WTC11 (cell line): ENCODE measurements at regions not wholly inside any gene's neighbourhood (a gene's known extent, or its start where the extent isn't known, plus 50 kb on each side); places are given as distances from the start of the nearest gene placed in this dataset.
A peak's percentile ranks its signal among the peaks of the same experiment; 100 is the strongest.
"Not testable (repeated sequence)": the region's sequence is repeated elsewhere in the genome, so short reads cannot be mapped to it uniquely, and the experiment has no call there.

ENCODE experiments used
- ATAC-seq: fragments of 200-7000 bp; cut with Tn5 transposase; 2 replicates; pipeline ENCODE4 v1.10.0; 2021; ENCODE audit warnings: mild to moderate bottlenecking, moderate library complexity
- CTCF ChIA-PET: fragments of 300-600 bp; sonication (Branson Sonifier 250); formaldehyde crosslinking; loops from one replicate; lab custom pipeline; 2021; ENCODE audit warnings: antibody characterized with exemption; lab: Charles Lee
- POLR2A ChIA-PET: fragments of 350-600 bp; sonication (Branson Sonifier 250); formaldehyde crosslinking; loops from one replicate; lab custom pipeline; 2021; ENCODE audit warnings: antibody characterized with exemption; lab: Charles Lee
- DNase-seq: peaks from one replicate; pipeline ENCODE4 v3.0.0; 2021; ENCODE audit warnings: low spot score
- H3K27ac Mint-ChIP-seq: 2 replicates; pipeline ENCODE4 v1.8.0; 2021; ENCODE audit warnings: mixed read lengths
- H3K27me3 Mint-ChIP-seq: 2 replicates; pipeline ENCODE4 v1.8.0; 2021; ENCODE audit warnings: low read depth, mild to moderate bottlenecking, moderate library complexity, mixed read lengths
- H3K36me3 Mint-ChIP-seq: 2 replicates; pipeline ENCODE4 v1.8.0; 2021; ENCODE audit warnings: mixed read lengths
- H3K4me1 Mint-ChIP-seq: 2 replicates; pipeline ENCODE4 v1.8.0; 2022; ENCODE audit warnings: mixed read lengths
- H3K4me3 Mint-ChIP-seq: 2 replicates; pipeline ENCODE4 v1.8.0; 2021; ENCODE audit warnings: mild to moderate bottlenecking, moderate library complexity, mixed read lengths
- H3K9me3 Mint-ChIP-seq: 2 replicates; pipeline ENCODE4 v1.8.0; 2021; ENCODE audit warnings: mixed read lengths
- CREM ChIP-seq: sonication (generic); formaldehyde crosslinking; IDR thresholded peaks from 2 replicates; pipeline ENCODE4 v1.8.1; 2022; ENCODE audit warnings: mild to moderate bottlenecking, missing genetic modification reagents, moderate library complexity
- JAZF1 ChIP-seq: fragments of 250-450 bp; sonication (Bioruptor Pico); IDR thresholded peaks from 2 replicates; pipeline ENCODE4 v1.9.0; 2021; ENCODE audit warnings: moderate library complexity, mild to moderate bottlenecking, inconsistent platforms
- MXD4 ChIP-seq: fragments of 250-450 bp; sonication (Bioruptor Pico); IDR thresholded peaks from 2 replicates; pipeline ENCODE4 v1.8.0; 2021; ENCODE audit warnings: mild to moderate bottlenecking, moderate library complexity, borderline replicate concordance
- NFATC4 ChIP-seq: fragments of 250-450 bp; sonication (Bioruptor Pico); IDR thresholded peaks from 2 replicates; pipeline ENCODE4 v1.9.0; 2021; ENCODE audit warnings: mild to moderate bottlenecking
- NFE2L1 ChIP-seq: sonication (generic); formaldehyde crosslinking; IDR thresholded peaks from 2 replicates; pipeline ENCODE4 v1.8.1; 2023; ENCODE audit warnings: missing genetic modification reagents
- PRRX2 ChIP-seq: fragments of 250-450 bp; sonication (Bioruptor Pico); IDR thresholded peaks from 2 replicates; pipeline ENCODE4 v1.8.0; 2021; ENCODE audit warnings: mild to moderate bottlenecking
- RELA ChIP-seq: sonication (generic); formaldehyde crosslinking; IDR thresholded peaks from 2 replicates; pipeline ENCODE4 v1.8.1; 2022; ENCODE audit warnings: missing genetic modification reagents, mild to moderate bottlenecking, borderline replicate concordance
- SOX15 ChIP-seq: fragments of 250-450 bp; sonication (Bioruptor Pico); IDR thresholded peaks from 2 replicates; pipeline ENCODE4 v1.9.0; 2021; ENCODE audit warnings: mild to moderate bottlenecking
- TCF7 ChIP-seq: sonication (generic); formaldehyde crosslinking; IDR thresholded peaks from 2 replicates; pipeline ENCODE4 v1.8.0; 2022; ENCODE audit warnings: mild to moderate bottlenecking, low read depth, missing genetic modification reagents, moderate library complexity
- TEAD4 ChIP-seq: sonication (generic); formaldehyde crosslinking; IDR thresholded peaks from 2 replicates; pipeline ENCODE4 v1.8.0; 2022; ENCODE audit warnings: mild to moderate bottlenecking, missing genetic modification reagents
- ZNF121 ChIP-seq: sonication (generic); formaldehyde crosslinking; IDR thresholded peaks from 2 replicates; pipeline ENCODE4 v1.8.0; 2023; ENCODE audit warnings: missing genetic modification reagents
- TF ChIP-seq, protein P1 (sequence below): sonication (generic); formaldehyde crosslinking; conservative IDR thresholded peaks from 2 replicates; pipeline ENCODE4 v1.8.1; 2023; ENCODE audit warnings: mild to moderate bottlenecking, low read depth, missing genetic modification reagents, moderate library complexity
- TF ChIP-seq, protein P2 (sequence below): sonication (generic); formaldehyde crosslinking; IDR thresholded peaks from 2 replicates; pipeline ENCODE4 v1.8.1; 2022; ENCODE audit warnings: low read depth, mild to moderate bottlenecking, moderate library complexity, missing genetic modification reagents, borderline replicate concordance
- TF ChIP-seq, protein P3 (sequence below): sonication (generic); formaldehyde crosslinking; IDR thresholded peaks from 2 replicates; pipeline ENCODE4 v1.8.1; 2022; ENCODE audit warnings: mild to moderate bottlenecking, moderate library complexity, missing genetic modification reagents
- TF ChIP-seq, protein P4 (sequence below): sonication (generic); formaldehyde crosslinking; IDR thresholded peaks from 2 replicates; pipeline ENCODE4 v1.8.1; 2023; ENCODE audit warnings: mild to moderate bottlenecking, missing genetic modification reagents, moderate library complexity
- TF ChIP-seq, protein P5 (sequence below): sonication (generic); formaldehyde crosslinking; IDR thresholded peaks from 2 replicates; pipeline ENCODE4 v1.8.1; 2023; ENCODE audit warnings: mild to moderate bottlenecking, moderate library complexity, missing genetic modification reagents
- TF ChIP-seq, protein P6 (sequence below): sonication (generic); formaldehyde crosslinking; IDR thresholded peaks from 2 replicates; pipeline ENCODE4 v1.8.0; 2022; ENCODE audit warnings: mild to moderate bottlenecking, missing genetic modification reagents
- TF ChIP-seq, protein P7 (sequence below): sonication (generic); formaldehyde crosslinking; IDR thresholded peaks from 2 replicates; pipeline ENCODE4 v1.8.0; 2023; ENCODE audit warnings: missing genetic modification reagents
- TF ChIP-seq, protein P8 (sequence below): sonication (generic); formaldehyde crosslinking; IDR thresholded peaks from 2 replicates; pipeline ENCODE4 v1.8.0; 2022; ENCODE audit warnings: mild to moderate bottlenecking, missing genetic modification reagents

DNA sequence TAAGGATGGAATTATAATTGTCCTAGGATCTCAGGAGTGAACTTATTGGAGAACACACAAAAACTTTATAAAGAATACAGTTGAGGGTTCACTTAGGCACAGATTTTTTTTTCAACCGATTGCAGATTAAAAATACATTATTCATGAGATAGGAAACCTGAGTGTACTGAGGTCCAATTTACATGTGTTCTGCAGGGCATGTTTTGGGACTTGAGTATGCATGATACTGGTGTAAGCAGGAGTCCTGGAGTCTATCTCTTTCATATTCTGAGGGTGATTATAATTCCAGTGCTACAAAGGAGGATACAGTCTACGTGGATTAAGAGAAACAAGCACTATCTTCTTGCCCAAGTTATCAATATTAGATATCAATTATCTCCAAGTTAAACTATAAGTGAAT lies 139.3 kb upstream of the HSFY2 start (continued):
- TF ChIP-seq, protein P1, sequence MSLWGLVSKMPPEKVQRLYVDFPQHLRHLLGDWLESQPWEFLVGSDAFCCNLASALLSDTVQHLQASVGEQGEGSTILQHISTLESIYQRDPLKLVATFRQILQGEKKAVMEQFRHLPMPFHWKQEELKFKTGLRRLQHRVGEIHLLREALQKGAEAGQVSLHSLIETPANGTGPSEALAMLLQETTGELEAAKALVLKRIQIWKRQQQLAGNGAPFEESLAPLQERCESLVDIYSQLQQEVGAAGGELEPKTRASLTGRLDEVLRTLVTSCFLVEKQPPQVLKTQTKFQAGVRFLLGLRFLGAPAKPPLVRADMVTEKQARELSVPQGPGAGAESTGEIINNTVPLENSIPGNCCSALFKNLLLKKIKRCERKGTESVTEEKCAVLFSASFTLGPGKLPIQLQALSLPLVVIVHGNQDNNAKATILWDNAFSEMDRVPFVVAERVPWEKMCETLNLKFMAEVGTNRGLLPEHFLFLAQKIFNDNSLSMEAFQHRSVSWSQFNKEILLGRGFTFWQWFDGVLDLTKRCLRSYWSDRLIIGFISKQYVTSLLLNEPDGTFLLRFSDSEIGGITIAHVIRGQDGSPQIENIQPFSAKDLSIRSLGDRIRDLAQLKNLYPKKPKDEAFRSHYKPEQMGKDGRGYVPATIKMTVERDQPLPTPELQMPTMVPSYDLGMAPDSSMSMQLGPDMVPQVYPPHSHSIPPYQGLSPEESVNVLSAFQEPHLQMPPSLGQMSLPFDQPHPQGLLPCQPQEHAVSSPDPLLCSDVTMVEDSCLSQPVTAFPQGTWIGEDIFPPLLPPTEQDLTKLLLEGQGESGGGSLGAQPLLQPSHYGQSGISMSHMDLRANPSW (CRISPR knock-in tag) = no peak
- TF ChIP-seq RELA = no peak
- TF ChIP-seq NFATC4 (CRISPR knock-in tag) = no peak
- no peak for TF ChIP-seq CREM (CRISPR knock-in tag)
- no peak for TF ChIP-seq TCF7 (CRISPR knock-in tag)
- TF ChIP-seq, protein P2, sequence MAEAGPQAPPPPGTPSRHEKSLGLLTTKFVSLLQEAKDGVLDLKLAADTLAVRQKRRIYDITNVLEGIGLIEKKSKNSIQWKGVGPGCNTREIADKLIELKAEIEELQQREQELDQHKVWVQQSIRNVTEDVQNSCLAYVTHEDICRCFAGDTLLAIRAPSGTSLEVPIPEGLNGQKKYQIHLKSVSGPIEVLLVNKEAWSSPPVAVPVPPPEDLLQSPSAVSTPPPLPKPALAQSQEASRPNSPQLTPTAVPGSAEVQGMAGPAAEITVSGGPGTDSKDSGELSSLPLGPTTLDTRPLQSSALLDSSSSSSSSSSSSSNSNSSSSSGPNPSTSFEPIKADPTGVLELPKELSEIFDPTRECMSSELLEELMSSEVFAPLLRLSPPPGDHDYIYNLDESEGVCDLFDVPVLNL = no peak
- no peak for TF ChIP-seq JAZF1 (CRISPR knock-in tag)
- TF ChIP-seq MXD4 (CRISPR knock-in tag) = no peak
- TF ChIP-seq, protein P3, sequence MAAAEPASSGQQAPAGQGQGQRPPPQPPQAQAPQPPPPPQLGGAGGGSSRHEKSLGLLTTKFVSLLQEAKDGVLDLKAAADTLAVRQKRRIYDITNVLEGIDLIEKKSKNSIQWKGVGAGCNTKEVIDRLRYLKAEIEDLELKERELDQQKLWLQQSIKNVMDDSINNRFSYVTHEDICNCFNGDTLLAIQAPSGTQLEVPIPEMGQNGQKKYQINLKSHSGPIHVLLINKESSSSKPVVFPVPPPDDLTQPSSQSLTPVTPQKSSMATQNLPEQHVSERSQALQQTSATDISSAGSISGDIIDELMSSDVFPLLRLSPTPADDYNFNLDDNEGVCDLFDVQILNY = no peak
- no peak for TF ChIP-seq NFE2L1 (CRISPR knock-in tag)

DNA sequence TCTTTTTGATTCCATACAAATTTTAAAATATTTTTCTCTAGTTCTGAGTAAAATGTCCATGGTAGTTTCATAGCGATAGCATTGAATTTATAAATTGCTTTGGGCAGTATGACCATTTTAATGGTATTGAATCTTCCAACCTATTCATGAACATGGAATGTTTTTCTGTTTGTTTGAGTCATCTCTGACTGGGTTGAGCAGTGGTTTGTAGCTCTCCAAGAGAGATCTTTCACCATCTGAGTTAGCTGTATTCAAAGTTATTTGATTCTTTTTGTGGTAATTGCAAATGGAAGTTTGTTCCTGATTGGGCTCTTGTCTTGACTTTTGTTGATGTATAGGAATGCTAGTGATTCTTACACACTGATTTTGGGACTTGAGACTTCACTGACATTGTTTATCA lies 136.3 kb upstream of the HSFY2 start:
- TF ChIP-seq TEAD4 = no peak
- no peak for DNase-seq
- Mint-ChIP-seq H3K4me3 (no peak overlapping the region), H3K4me1 (peaks cover 11% of the 10 kb centered on the region), H3K27me3 (no peaks in the 10 kb centered on the region; the same call in 1 of the 2 replicates), H3K36me3 (no peaks in the 10 kb centered on the region; the same call in 1 of the 2 replicates), H3K9me3 (no peaks in the 10 kb centered on the region), H3K27ac (no peak overlapping the region)
- CTCF ChIA-PET = no interaction called here
- no peak for ATAC-seq
- POLR2A ChIA-PET = no interaction called here

DNA sequence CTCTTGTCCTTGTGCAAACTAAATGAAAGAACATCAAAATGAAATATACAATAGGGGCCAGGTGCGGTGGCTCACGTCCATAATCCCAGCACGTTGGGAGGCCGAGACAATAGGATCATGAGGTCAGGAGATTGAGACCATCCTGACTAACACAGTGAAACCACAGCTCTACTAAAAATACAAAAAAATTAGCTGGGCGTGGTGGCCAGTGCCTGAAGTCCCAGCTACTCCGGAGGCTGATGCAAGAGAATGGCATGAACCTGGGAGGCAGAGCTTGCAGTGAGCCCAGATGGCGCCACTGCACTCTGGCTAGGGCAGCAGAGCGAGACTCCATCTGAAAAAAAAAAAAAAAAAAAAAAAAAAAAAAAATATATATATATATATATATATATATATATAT lies 132.7 kb upstream of the HSFY2 start:
- peak; percentile 10 for DNase-seq
- H3K9me3 Mint-ChIP-seq, POLR2A ChIA-PET, H3K4me3 Mint-ChIP-seq, ATAC-seq, H3K36me3 Mint-ChIP-seq, H3K27me3 Mint-ChIP-seq, CTCF ChIA-PET, H3K27ac Mint-ChIP-seq: not testable (repeated sequence)
- H3K4me1 Mint-ChIP-seq = peaks cover 24% of the 10 kb centered on the region

DNA sequence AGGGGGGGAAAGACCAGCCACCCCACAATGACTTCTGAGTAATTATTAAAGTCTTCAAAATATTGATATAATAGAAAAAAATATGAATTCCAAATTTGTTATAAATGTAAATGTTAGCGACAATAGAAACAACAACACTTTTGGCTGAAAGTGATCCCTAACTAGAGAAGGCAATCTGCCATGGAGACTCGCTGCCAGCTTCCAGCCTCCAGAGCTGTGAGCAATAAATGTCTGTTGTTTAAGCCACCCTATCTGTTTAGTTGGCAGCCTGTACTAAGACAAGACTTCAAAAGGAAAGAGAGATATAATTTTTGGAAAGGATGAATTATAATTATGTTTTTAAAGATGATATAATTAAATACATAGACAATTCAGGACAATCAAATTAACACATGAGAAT lies 130.8 kb upstream of the HSFY2 start:
- Mint-ChIP-seq H3K9me3 (no peaks in the 10 kb centered on the region), H3K36me3 (peaks cover 3% of the 10 kb centered on the region; the same call in 1 of the 2 replicates), H3K4me3 (no peak overlapping the region), H3K27ac (no peak overlapping the region), H3K4me1 (peaks cover 24% of the 10 kb centered on the region), H3K27me3 (no peaks in the 10 kb centered on the region; the same call in 1 of the 2 replicates)
- ChIA-PET CTCF (no interaction called here), POLR2A (no interaction called here)
- ATAC-seq (no peak), DNase-seq (no peak)
- TF ChIP-seq, protein P4, sequence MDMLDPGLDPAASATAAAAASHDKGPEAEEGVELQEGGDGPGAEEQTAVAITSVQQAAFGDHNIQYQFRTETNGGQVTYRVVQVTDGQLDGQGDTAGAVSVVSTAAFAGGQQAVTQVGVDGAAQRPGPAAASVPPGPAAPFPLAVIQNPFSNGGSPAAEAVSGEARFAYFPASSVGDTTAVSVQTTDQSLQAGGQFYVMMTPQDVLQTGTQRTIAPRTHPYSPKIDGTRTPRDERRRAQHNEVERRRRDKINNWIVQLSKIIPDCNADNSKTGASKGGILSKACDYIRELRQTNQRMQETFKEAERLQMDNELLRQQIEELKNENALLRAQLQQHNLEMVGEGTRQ (CRISPR knock-in tag) = no peak
- TF ChIP-seq RELA (no peak), JAZF1 (CRISPR knock-in tag) (no peak), ZNF121 (CRISPR knock-in tag) (no peak), CREM (CRISPR knock-in tag) (no peak), PRRX2 (CRISPR knock-in tag) (no peak), SOX15 (CRISPR knock-in tag) (no peak), NFATC4 (CRISPR knock-in tag) (no peak)
- TF ChIP-seq, protein P5, sequence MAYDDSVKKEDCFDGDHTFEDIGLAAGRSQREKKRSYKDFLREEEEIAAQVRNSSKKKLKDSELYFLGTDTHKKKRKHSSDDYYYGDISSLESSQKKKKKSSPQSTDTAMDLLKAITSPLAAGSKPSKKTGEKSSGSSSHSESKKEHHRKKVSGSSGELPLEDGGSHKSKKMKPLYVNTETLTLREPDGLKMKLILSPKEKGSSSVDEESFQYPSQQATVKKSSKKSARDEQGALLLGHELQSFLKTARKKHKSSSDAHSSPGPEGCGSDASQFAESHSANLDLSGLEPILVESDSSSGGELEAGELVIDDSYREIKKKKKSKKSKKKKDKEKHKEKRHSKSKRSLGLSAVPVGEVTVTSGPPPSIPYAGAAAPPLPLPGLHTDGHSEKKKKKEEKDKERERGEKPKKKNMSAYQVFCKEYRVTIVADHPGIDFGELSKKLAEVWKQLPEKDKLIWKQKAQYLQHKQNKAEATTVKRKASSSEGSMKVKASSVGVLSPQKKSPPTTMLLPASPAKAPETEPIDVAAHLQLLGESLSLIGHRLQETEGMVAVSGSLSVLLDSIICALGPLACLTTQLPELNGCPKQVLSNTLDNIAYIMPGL (CRISPR knock-in tag) = no peak
- TF ChIP-seq, protein P2 = no peak
- TF ChIP-seq, protein P6, sequence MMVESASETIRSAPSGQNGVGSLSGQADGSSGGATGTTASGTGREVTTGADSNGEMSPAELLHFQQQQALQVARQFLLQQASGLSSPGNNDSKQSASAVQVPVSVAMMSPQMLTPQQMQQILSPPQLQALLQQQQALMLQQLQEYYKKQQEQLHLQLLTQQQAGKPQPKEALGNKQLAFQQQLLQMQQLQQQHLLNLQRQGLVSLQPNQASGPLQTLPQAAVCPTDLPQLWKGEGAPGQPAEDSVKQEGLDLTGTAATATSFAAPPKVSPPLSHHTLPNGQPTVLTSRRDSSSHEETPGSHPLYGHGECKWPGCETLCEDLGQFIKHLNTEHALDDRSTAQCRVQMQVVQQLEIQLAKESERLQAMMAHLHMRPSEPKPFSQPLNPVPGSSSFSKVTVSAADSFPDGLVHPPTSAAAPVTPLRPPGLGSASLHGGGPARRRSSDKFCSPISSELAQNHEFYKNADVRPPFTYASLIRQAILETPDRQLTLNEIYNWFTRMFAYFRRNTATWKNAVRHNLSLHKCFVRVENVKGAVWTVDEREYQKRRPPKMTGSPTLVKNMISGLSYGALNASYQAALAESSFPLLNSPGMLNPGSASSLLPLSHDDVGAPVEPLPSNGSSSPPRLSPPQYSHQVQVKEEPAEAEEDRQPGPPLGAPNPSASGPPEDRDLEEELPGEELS (CRISPR knock-in tag) = no peak
- TF ChIP-seq, protein P7, sequence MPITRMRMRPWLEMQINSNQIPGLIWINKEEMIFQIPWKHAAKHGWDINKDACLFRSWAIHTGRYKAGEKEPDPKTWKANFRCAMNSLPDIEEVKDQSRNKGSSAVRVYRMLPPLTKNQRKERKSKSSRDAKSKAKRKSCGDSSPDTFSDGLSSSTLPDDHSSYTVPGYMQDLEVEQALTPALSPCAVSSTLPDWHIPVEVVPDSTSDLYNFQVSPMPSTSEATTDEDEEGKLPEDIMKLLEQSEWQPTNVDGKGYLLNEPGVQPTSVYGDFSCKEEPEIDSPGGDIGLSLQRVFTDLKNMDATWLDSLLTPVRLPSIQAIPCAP (CRISPR knock-in tag) = no peak
- TF ChIP-seq, protein P8, sequence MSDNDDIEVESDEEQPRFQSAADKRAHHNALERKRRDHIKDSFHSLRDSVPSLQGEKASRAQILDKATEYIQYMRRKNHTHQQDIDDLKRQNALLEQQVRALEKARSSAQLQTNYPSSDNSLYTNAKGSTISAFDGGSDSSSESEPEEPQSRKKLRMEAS (CRISPR knock-in tag) = no peak
